Nephron (organoid): ENCODE measurements at regions not wholly inside any gene's neighbourhood (a gene's known extent, or its start where the extent isn't known, plus 50 kb on each side); places are given as distances from the start of the nearest gene placed in this dataset.
"Not testable (repeated sequence)": the region's sequence is repeated elsewhere in the genome, so short reads cannot be mapped to it uniquely, and the experiment has no call there.

Experiments
- H3K27ac Mint-ChIP-seq, 3 experiments: 2 replicates each; pipeline ENCODE4 v1.8.0; 2020; ENCODE audit warnings: mixed read lengths in 3 of 3, mild to moderate bottlenecking in 2 of 3, moderate library complexity in 1 of 3
- H3K27me3 Mint-ChIP-seq: 2 replicates; pipeline ENCODE4 v1.8.0; 2021; ENCODE audit warnings: low read depth, mild to moderate bottlenecking, moderate library complexity, mixed read lengths
- H3K36me3 Mint-ChIP-seq: 2 replicates; pipeline ENCODE4 v1.8.0; 2020; ENCODE audit warnings: low read depth, mixed read lengths
- H3K4me1 Mint-ChIP-seq: 2 replicates; pipeline ENCODE4 v1.8.0; 2020; ENCODE audit warnings: mixed read lengths
- H3K4me3 Mint-ChIP-seq, 3 experiments: 2 replicates each; pipeline ENCODE4 v1.8.0; 2020; ENCODE audit warnings: mild to moderate bottlenecking in 3 of 3, mixed read lengths in 3 of 3, moderate library complexity in 2 of 3
- H3K9me3 Mint-ChIP-seq: 2 replicates; pipeline ENCODE4 v1.8.0; 2020; ENCODE audit warnings: mixed read lengths

- H3K4me1 Mint-ChIP-seq, H3K36me3 Mint-ChIP-seq, H3K9me3 Mint-ChIP-seq, H3K4me3 Mint-ChIP-seq, H3K27ac Mint-ChIP-seq, H3K27me3 Mint-ChIP-seq: not testable (repeated sequence)
Observed at GRCh38 chrX:3881898-3882552, 168.6 kb upstream of the PRKX start.

GRCh38 chrX:3881255-3881895 lies 167.9 kb upstream of the PRKX start:
- H3K4me3 Mint-ChIP-seq, H3K27me3 Mint-ChIP-seq, H3K27ac Mint-ChIP-seq, H3K9me3 Mint-ChIP-seq, H3K4me1 Mint-ChIP-seq, H3K36me3 Mint-ChIP-seq: not testable (repeated sequence)

GRCh38 chrX:3876393-3876792 lies 162.9 kb upstream of the PRKX start:
- not testable (repeated sequence) for H3K27ac Mint-ChIP-seq, H3K4me1 Mint-ChIP-seq, H3K36me3 Mint-ChIP-seq, H3K27me3 Mint-ChIP-seq, H3K9me3 Mint-ChIP-seq, H3K4me3 Mint-ChIP-seq

- H3K4me3 Mint-ChIP-seq, H3K27ac Mint-ChIP-seq, H3K36me3 Mint-ChIP-seq, H3K9me3 Mint-ChIP-seq, H3K27me3 Mint-ChIP-seq, H3K4me1 Mint-ChIP-seq: not testable (repeated sequence)
Observed at GRCh38 chrX:3875638-3876037, 162.2 kb upstream of the PRKX start.

- not testable (repeated sequence) for H3K27ac Mint-ChIP-seq, H3K4me1 Mint-ChIP-seq, H3K27me3 Mint-ChIP-seq, H3K36me3 Mint-ChIP-seq, H3K9me3 Mint-ChIP-seq, H3K4me3 Mint-ChIP-seq
Observed at GRCh38 chrX:3872226-3872879, 158.9 kb upstream of the PRKX start.

- not testable (repeated sequence) for H3K4me3 Mint-ChIP-seq, H3K27me3 Mint-ChIP-seq, H3K27ac Mint-ChIP-seq, H3K36me3 Mint-ChIP-seq, H3K4me1 Mint-ChIP-seq, H3K9me3 Mint-ChIP-seq
Observed at GRCh38 chrX:3867067-3867831, 153.8 kb upstream of the PRKX start.

GRCh38 chrX:3858332-3858731 lies 144.9 kb upstream of the PRKX start:
- H3K27ac Mint-ChIP-seq, H3K4me3 Mint-ChIP-seq, H3K27me3 Mint-ChIP-seq, H3K9me3 Mint-ChIP-seq, H3K4me1 Mint-ChIP-seq, H3K36me3 Mint-ChIP-seq: not testable (repeated sequence)

- H3K36me3 Mint-ChIP-seq, H3K27ac Mint-ChIP-seq, H3K4me1 Mint-ChIP-seq, H3K9me3 Mint-ChIP-seq, H3K27me3 Mint-ChIP-seq, H3K4me3 Mint-ChIP-seq: not testable (repeated sequence)
Observed at GRCh38 chrX:3843522-3844145, 130.2 kb upstream of the PRKX start.

GRCh38 chrX:3842822-3843521 lies 129.5 kb upstream of the PRKX start:
- not testable (repeated sequence) for H3K9me3 Mint-ChIP-seq, H3K27me3 Mint-ChIP-seq, H3K4me1 Mint-ChIP-seq, H3K36me3 Mint-ChIP-seq, H3K27ac Mint-ChIP-seq
- peak overlapping the region; percentile 35 to 65 (median 59) for H3K4me3 Mint-ChIP-seq

GRCh38 chrX:3838754-3839153 lies 125.3 kb upstream of the PRKX start:
- not testable (repeated sequence) for H3K4me3 Mint-ChIP-seq, H3K36me3 Mint-ChIP-seq, H3K27ac Mint-ChIP-seq, H3K9me3 Mint-ChIP-seq, H3K27me3 Mint-ChIP-seq, H3K4me1 Mint-ChIP-seq

GRCh38 chrX:3837958-3838643 lies 124.7 kb upstream of the PRKX start:
- H3K27ac Mint-ChIP-seq, H3K27me3 Mint-ChIP-seq, H3K4me3 Mint-ChIP-seq, H3K9me3 Mint-ChIP-seq, H3K4me1 Mint-ChIP-seq, H3K36me3 Mint-ChIP-seq: not testable (repeated sequence)

- H3K4me1 Mint-ChIP-seq, H3K36me3 Mint-ChIP-seq, H3K27ac Mint-ChIP-seq, H3K27me3 Mint-ChIP-seq, H3K4me3 Mint-ChIP-seq, H3K9me3 Mint-ChIP-seq: not testable (repeated sequence)
Observed at GRCh38 chrX:3837211-3837610, 123.8 kb upstream of the PRKX start.

GRCh38 chrX:3833761-3834542 lies 120.5 kb upstream of the PRKX start:
- not testable (repeated sequence) for H3K4me1 Mint-ChIP-seq, H3K27ac Mint-ChIP-seq, H3K36me3 Mint-ChIP-seq, H3K27me3 Mint-ChIP-seq, H3K9me3 Mint-ChIP-seq, H3K4me3 Mint-ChIP-seq
